ENCODE measurements at regions not wholly inside any gene's neighbourhood (a gene's known extent, or its start where the extent isn't known, plus 50 kb on each side); places are given as distances from the start of the nearest gene placed in this dataset.

- TF ChIP-seq, protein P1, sequence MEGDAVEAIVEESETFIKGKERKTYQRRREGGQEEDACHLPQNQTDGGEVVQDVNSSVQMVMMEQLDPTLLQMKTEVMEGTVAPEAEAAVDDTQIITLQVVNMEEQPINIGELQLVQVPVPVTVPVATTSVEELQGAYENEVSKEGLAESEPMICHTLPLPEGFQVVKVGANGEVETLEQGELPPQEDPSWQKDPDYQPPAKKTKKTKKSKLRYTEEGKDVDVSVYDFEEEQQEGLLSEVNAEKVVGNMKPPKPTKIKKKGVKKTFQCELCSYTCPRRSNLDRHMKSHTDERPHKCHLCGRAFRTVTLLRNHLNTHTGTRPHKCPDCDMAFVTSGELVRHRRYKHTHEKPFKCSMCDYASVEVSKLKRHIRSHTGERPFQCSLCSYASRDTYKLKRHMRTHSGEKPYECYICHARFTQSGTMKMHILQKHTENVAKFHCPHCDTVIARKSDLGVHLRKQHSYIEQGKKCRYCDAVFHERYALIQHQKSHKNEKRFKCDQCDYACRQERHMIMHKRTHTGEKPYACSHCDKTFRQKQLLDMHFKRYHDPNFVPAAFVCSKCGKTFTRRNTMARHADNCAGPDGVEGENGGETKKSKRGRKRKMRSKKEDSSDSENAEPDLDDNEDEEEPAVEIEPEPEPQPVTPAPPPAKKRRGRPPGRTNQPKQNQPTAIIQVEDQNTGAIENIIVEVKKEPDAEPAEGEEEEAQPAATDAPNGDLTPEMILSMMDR (IDR thresholded peaks at IDR 0.05; ENCODE audit: borderline replicate concordance, extremely low read depth, low read length, poor library complexity, severe bottlenecking): no peak
- TF ChIP-seq EZH2 (IDR thresholded peaks at IDR 0.05; ENCODE audit: borderline replicate concordance, low read depth, low read length, severe bottlenecking): no peak
Observed at GRCh38 chr20:12718619-12719018, 290.2 kb upstream of the SPTLC3 start.
